Neuronal stem cell (in vitro differentiated cells): ENCODE measurements at regions not wholly inside any gene's neighbourhood (a gene's known extent, or its start where the extent isn't known, plus 50 kb on each side); places are given as distances from the start of the nearest gene placed in this dataset.

Experiments used
- DNase-seq: peaks from one replicate; pipeline ENCODE4 v3.0.0-alpha.2; 2013; ENCODE audit warnings: low spot score
- H2AFZ ChIP-seq: one replicate; pipeline ENCODE4 v1.6.1; 2013; ENCODE audit warnings: mild to moderate bottlenecking, low read length, inconsistent platforms
- H2AK5ac ChIP-seq: 2 replicates; pipeline ENCODE4 v1.6.1; 2013; ENCODE audit warnings: low read depth, mild to moderate bottlenecking, inconsistent platforms, low read length, moderate library complexity, mixed read lengths
- H2BK120ac ChIP-seq: 2 replicates; pipeline ENCODE4 v1.6.1; 2013; ENCODE audit warnings: low read depth, mild to moderate bottlenecking, inconsistent platforms, low read length, moderate library complexity, mixed read lengths
- H2BK12ac ChIP-seq: one replicate; pipeline ENCODE4 v1.6.1; 2013; ENCODE audit warnings: low read length, inconsistent platforms
- H2BK15ac ChIP-seq: 2 replicates; pipeline ENCODE4 v1.6.1; 2013; ENCODE audit warnings: mild to moderate bottlenecking, low read length, inconsistent platforms, mixed read lengths
- H2BK5ac ChIP-seq: one replicate; pipeline ENCODE4 v1.6.1; 2013; ENCODE audit warnings: inconsistent platforms, mild to moderate bottlenecking, low read length, moderate library complexity
- H3K14ac ChIP-seq: one replicate; pipeline ENCODE4 v1.6.1; 2013; ENCODE audit warnings: low read length, inconsistent platforms
- H3K18ac ChIP-seq: 2 replicates; pipeline ENCODE4 v1.6.1; 2013; ENCODE audit warnings: low read length, inconsistent platforms
- H3K23ac ChIP-seq: 2 replicates; pipeline ENCODE4 v1.6.1; 2013; ENCODE audit warnings: low read depth, mild to moderate bottlenecking, mixed read lengths, low read length, inconsistent platforms; ENCODE audit not compliant: poor library complexity
- H3K27ac ChIP-seq: replicated peaks from 3 replicates; pipeline ENCODE4 v1.5.1; 2013; ENCODE audit warnings: low read length, inconsistent platforms
- H3K27me3 ChIP-seq, 3 experiments: 2 replicates each; pipeline ENCODE4 v1.6.1; 2013; ENCODE audit warnings: low read length in 3 of 3, mild to moderate bottlenecking in 2 of 3, inconsistent platforms in 1 of 3, low read depth in 1 of 3, mixed read lengths in 1 of 3, moderate library complexity in 1 of 3; ENCODE audit not compliant: control insufficient read depth in 3 of 3, insufficient read depth in 3 of 3
- H3K36me3 ChIP-seq, 2 donors: replicated peaks in 1 of 2; 2 replicates each; pipeline ENCODE4 v1.6.1; 2013; ENCODE audit warnings: low read length in 2 of 2; ENCODE audit not compliant: control insufficient read depth in 2 of 2, insufficient read depth in 2 of 2
- H3K4ac ChIP-seq: 2 replicates; pipeline ENCODE4 v1.6.1; 2013; ENCODE audit warnings: inconsistent platforms, mild to moderate bottlenecking, low read length, moderate library complexity
- H3K4me1 ChIP-seq, 2 donors: 1 replicate in 1 of 2; 2 replicates in 1 of 2; pipeline ENCODE4 v1.6.1; 2013; ENCODE audit warnings: low read length in 2 of 2, low read depth in 1 of 2; ENCODE audit not compliant: control insufficient read depth in 2 of 2, insufficient read depth in 1 of 2
- H3K4me2 ChIP-seq: one replicate; pipeline ENCODE4 v1.6.1; 2013; ENCODE audit warnings: mild to moderate bottlenecking, low read length, inconsistent platforms; ENCODE audit not compliant: insufficient read depth, poor library complexity, severe bottlenecking
- H3K4me3 ChIP-seq, 2 donors: 2 replicates each; pipeline ENCODE4 v1.5.1; 2013; ENCODE audit warnings: low read length in 2 of 2, mild to moderate bottlenecking in 2 of 2, inconsistent platforms in 1 of 2, moderate library complexity in 1 of 2
- H3K79me1 ChIP-seq: one replicate; pipeline ENCODE4 v1.6.1; 2013; ENCODE audit warnings: low read depth, mild to moderate bottlenecking, inconsistent platforms, low read length, moderate library complexity
- H3K9ac ChIP-seq: one replicate; pipeline ENCODE4 v1.6.1; 2013; ENCODE audit warnings: mild to moderate bottlenecking, low read depth, low read length, inconsistent platforms; ENCODE audit not compliant: poor library complexity
- H3K9me3 ChIP-seq, 2 donors: replicated peaks in 1 of 2; 2 replicates each; pipeline versions ENCODE3 to v1.6.1; 2013; ENCODE audit warnings: low read length in 2 of 2, mild to moderate bottlenecking in 2 of 2, inconsistent platforms in 1 of 2, low read depth in 1 of 2, mixed read lengths in 1 of 2, moderate library complexity in 1 of 2; ENCODE audit not compliant: control insufficient read depth in 2 of 2, insufficient read depth in 1 of 2
- H4K8ac ChIP-seq: one replicate; pipeline ENCODE4 v1.6.1; 2013; ENCODE audit warnings: low read depth, mild to moderate bottlenecking, inconsistent platforms, low read length, moderate library complexity
- H4K91ac ChIP-seq: one replicate; pipeline ENCODE4 v1.6.1; 2013; ENCODE audit warnings: low read length, low read depth, mild to moderate bottlenecking, inconsistent platforms; ENCODE audit not compliant: poor library complexity
- WGBS, 2 donors: extraction: QIAGEN DNeasy Blood & Tissue Kit; methylation state at CpG; one replicate each; pipeline ENCODE4 v1.1.7; 2013; ENCODE audit warnings: missing lambda C conversion rate in 2 of 2, mixed read lengths in 1 of 2; ENCODE audit not compliant: insufficient read length in 2 of 2, insufficient replicate concordance in 1 of 2; ENCODE audit errors: extremely low coverage in 2 of 2; 5-methylcytosine and 5-hydroxymethylcytosine counted together

DNA sequence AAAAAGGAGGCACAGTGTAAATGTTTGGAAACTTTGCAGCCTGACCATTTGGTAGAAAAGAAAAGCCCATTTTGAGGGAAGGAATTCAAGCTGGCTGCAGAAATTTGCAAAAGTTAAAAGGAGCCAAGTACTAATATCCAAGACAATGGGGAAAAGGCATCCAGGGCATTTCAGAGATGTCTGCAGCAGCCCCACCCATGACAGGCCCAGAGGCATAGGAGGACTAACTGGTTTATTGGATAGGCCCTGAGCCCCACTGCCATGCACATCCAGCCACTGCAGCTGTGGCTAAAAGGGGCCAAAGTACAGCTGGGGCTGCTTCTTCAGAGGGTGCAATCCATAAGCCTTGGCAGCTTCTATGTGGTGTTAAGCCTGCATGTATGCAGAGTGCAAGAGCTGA lies 104.9 kb downstream of the HS3ST1 start:
- peaks cover 0 to 2% of the 10 kb centered on the region in 2 donors for H3K9me3 ChIP-seq
- H3K36me3 ChIP-seq: no peaks in the 10 kb centered on the region
- no peak for DNase-seq
- H3K14ac ChIP-seq: no peak overlapping the region
- no peak overlapping the region for H3K4ac ChIP-seq
- no peak overlapping the region for H3K9ac ChIP-seq
- no peak overlapping the region for H3K4me3 ChIP-seq
- no peak overlapping the region for H3K23ac ChIP-seq
- H2BK5ac ChIP-seq: no peak overlapping the region
- no peak overlapping the region for H2AFZ ChIP-seq
- H3K4me1 ChIP-seq: no peaks in the 10 kb centered on the region
- H3K79me1 ChIP-seq: no peaks in the 10 kb centered on the region
- H2BK15ac ChIP-seq: no peak overlapping the region
- H3K27me3 ChIP-seq: no peaks in the 10 kb centered on the region
- H3K18ac ChIP-seq: no peak overlapping the region
- H4K91ac ChIP-seq: no peak overlapping the region
- H2BK12ac ChIP-seq: no peak overlapping the region
- H3K27ac ChIP-seq: no peak overlapping the region
- H4K8ac ChIP-seq: no peak overlapping the region
- H2BK120ac ChIP-seq: no peak overlapping the region
- no peak overlapping the region for H3K4me2 ChIP-seq
- H2AK5ac ChIP-seq: no peak overlapping the region

DNA sequence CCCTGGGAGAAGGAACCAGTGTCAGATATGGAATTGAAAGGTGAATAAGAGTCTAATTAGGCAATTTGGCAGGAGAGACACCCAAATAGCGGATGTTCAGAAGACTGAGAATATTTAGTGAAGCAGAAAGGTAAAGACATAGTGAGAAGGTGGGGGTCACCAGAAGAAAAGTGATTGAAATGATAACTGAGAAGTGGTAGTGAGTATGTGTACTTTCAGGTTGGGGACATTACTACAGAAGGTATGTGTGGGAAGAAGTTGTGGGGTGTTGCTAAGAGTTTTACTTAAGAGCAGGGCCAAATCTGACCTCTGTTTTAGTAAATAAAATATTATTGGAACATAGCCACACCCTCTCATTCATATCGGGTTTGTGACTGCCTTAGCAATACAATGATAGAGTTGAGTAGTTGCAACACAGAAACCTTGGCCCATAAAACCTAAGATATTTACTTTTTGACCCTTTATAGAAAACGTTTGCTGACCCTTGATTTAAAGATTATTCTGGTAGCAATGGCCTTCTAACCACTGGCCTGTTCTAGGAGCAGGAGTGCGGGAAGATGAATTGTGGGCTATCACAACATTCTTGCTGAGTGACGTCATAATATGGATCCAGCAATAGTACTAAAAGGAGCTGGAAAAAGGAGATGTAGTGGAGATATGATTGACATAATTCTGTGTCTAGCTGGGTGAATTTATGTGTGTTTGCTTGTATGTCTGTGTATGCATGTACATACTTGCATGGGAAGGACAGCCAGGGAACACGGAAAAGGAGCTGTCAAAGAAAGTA lies 115.3 kb downstream of the HS3ST1 start:
- H2BK12ac ChIP-seq: no peak overlapping the region
- H3K79me1 ChIP-seq: no peaks in the 10 kb centered on the region
- H3K14ac ChIP-seq: no peak overlapping the region
- no peak overlapping the region for H2AK5ac ChIP-seq
- no peak overlapping the region for H3K23ac ChIP-seq
- no peak overlapping the region for H2BK120ac ChIP-seq
- no peak overlapping the region for H3K18ac ChIP-seq
- no peak overlapping the region for H3K4me3 ChIP-seq
- H2BK15ac ChIP-seq: no peak overlapping the region
- no CpG with 5 or more reads among the region's 6 CpGs for WGBS, 2 donors
- no peak overlapping the region for H4K91ac ChIP-seq
- H3K36me3 ChIP-seq: no peaks in the 10 kb centered on the region
- H3K27me3 ChIP-seq: no peaks in the 10 kb centered on the region
- H3K4ac ChIP-seq: no peak overlapping the region
- no peak overlapping the region for H3K27ac ChIP-seq
- no peaks in the 10 kb centered on the region for H3K4me1 ChIP-seq
- no peak overlapping the region for H3K9ac ChIP-seq
- no peak overlapping the region for H3K4me2 ChIP-seq
- no peak for DNase-seq
- no peak overlapping the region for H2AFZ ChIP-seq
- H4K8ac ChIP-seq: no peak overlapping the region
- H3K9me3 ChIP-seq: peaks cover 0 to 2% of the 10 kb centered on the region in 2 donors
- no peak overlapping the region for H2BK5ac ChIP-seq

DNA sequence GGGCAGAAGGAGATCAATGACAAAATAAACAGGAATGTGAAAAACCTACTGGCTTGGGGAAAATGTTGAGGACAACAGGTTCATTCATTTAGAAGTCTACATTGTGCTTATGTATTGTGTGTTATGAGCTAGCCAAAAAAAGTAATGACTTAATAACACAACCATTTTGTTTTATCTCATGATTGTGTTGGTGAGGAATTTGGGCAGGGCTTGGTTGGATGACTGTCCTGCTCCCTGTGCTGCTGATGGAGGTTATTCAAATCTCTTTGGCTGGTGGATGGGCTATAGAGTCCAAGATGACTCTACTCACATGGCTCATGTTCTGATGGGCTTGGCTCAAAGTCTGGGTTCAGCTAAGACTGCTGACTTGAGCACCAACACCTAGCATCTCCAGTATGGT lies 116.3 kb downstream of the HS3ST1 start:
- H3K18ac ChIP-seq: no peak overlapping the region
- H3K27ac ChIP-seq: no peak overlapping the region
- no peak for DNase-seq
- H3K27me3 ChIP-seq: no peaks in the 10 kb centered on the region
- H3K4me3 ChIP-seq: no peak overlapping the region
- no peak overlapping the region for H3K9ac ChIP-seq
- peaks cover 0 to 4% of the 10 kb centered on the region in 2 donors for H3K9me3 ChIP-seq
- no peak overlapping the region for H4K91ac ChIP-seq
- no peak overlapping the region for H2AK5ac ChIP-seq
- no peaks in the 10 kb centered on the region for H3K79me1 ChIP-seq
- H2AFZ ChIP-seq: no peak overlapping the region
- H3K4me2 ChIP-seq: no peak overlapping the region
- no peak overlapping the region for H2BK12ac ChIP-seq
- H3K14ac ChIP-seq: no peak overlapping the region
- H2BK120ac ChIP-seq: no peak overlapping the region
- no peaks in the 10 kb centered on the region for H3K36me3 ChIP-seq
- H3K4ac ChIP-seq: no peak overlapping the region
- H2BK5ac ChIP-seq: no peak overlapping the region
- H3K23ac ChIP-seq: no peak overlapping the region
- no peak overlapping the region for H4K8ac ChIP-seq
- H3K4me1 ChIP-seq: no peaks in the 10 kb centered on the region
- no peak overlapping the region for H2BK15ac ChIP-seq

DNA sequence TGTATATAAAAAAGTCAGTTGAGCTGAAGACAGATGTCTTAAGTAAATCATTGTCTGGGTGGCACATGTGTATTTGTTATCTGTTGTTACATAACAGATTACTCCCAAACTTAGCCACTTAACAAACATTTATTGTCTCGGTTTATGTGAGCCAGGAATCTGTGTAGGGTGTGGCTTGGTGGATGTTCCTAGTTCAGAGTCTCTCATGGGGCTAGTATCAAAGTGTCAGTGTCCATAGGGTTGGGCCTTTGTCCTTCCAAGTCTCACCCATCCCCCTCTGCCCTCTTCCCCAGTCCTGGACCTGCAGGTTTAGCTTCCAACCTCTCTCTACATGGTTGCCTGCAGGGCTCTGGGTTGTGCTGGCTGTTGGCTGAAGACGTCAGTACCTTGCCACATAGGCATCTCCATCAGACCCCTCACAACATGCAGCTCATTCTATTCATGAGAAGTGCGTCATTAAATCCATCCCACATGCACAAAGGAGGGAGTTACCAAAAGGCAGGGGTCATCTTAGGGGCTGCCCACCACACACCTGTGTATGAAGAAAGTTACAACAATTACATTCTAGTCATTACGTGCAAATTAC lies 127.5 kb downstream of the HS3ST1 start:
- no peak overlapping the region for H4K91ac ChIP-seq
- H3K27me3 ChIP-seq: no peaks in the 10 kb centered on the region
- no peak overlapping the region for H2BK5ac ChIP-seq
- no peak overlapping the region for H2AFZ ChIP-seq
- no peak overlapping the region for H2BK120ac ChIP-seq
- no peaks in the 10 kb centered on the region for H3K79me1 ChIP-seq
- H3K36me3 ChIP-seq: no peaks in the 10 kb centered on the region
- DNase-seq: no peak
- no peaks in the 10 kb centered on the region for H3K9me3 ChIP-seq
- no peak overlapping the region for H2AK5ac ChIP-seq
- H4K8ac ChIP-seq: no peak overlapping the region
- no peak overlapping the region for H3K9ac ChIP-seq
- no CpG with 5 or more reads among the region's 4 CpGs for WGBS, 2 donors
- no peak overlapping the region for H2BK15ac ChIP-seq
- no peak overlapping the region for H3K27ac ChIP-seq
- no peak overlapping the region for H3K4me2 ChIP-seq
- H3K4me3 ChIP-seq: no peak overlapping the region
- no peak overlapping the region for H3K4ac ChIP-seq
- H3K18ac ChIP-seq: no peak overlapping the region
- H2BK12ac ChIP-seq: no peak overlapping the region
- H3K14ac ChIP-seq: peak overlapping the region; percentile 90
- no peak overlapping the region for H3K23ac ChIP-seq
- peaks cover 0 to 4% of the 10 kb centered on the region in 2 donors for H3K4me1 ChIP-seq
